ENCODE measurements at regions not wholly inside any gene's neighbourhood (a gene's known extent, or its start where the extent isn't known, plus 50 kb on each side); places are given as distances from the start of the nearest gene placed in this dataset.
A peak's percentile ranks its signal among the peaks of the same experiment; 100 is the strongest.

DNA sequence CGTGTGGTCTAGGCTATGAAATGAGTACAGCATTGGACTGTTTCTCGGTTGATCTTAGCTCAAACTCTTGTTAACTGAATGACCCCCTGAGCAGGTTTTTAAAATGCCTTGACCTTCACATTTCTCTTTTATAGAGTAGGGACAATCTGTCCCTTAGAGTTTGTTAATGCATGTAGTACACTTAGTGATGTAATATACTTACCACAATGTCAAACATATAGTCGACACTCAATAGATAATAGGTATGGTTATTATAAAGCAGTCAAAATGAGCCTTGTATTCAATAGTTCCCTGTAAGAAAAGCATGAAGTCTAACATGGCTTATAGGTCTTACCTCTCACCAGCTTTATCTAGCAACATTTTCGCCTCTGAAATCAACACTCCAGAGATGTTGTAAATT is 161.0 kb upstream of the RUNX1 start:
- DNase-seq (no peak), ATAC-seq (no peak)
- peaks cover 7% of the 10 kb centered on the region for H3K4me1 ChIP-seq
- no peaks in the 10 kb centered on the region for H3K36me3 ChIP-seq
- no peak overlapping the region for H3K4me3 ChIP-seq
- intact Hi-C loops (cut with DNase I) = no loop called here
- no peaks in the 10 kb centered on the region for H3K27me3 ChIP-seq
- no peak overlapping the region for H3K27ac ChIP-seq
- TF ChIP-seq, protein P1, sequence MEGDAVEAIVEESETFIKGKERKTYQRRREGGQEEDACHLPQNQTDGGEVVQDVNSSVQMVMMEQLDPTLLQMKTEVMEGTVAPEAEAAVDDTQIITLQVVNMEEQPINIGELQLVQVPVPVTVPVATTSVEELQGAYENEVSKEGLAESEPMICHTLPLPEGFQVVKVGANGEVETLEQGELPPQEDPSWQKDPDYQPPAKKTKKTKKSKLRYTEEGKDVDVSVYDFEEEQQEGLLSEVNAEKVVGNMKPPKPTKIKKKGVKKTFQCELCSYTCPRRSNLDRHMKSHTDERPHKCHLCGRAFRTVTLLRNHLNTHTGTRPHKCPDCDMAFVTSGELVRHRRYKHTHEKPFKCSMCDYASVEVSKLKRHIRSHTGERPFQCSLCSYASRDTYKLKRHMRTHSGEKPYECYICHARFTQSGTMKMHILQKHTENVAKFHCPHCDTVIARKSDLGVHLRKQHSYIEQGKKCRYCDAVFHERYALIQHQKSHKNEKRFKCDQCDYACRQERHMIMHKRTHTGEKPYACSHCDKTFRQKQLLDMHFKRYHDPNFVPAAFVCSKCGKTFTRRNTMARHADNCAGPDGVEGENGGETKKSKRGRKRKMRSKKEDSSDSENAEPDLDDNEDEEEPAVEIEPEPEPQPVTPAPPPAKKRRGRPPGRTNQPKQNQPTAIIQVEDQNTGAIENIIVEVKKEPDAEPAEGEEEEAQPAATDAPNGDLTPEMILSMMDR (IDR thresholded peaks at IDR 0.05) = no peak
- no peaks in the 10 kb centered on the region for H3K9me3 ChIP-seq

DNA sequence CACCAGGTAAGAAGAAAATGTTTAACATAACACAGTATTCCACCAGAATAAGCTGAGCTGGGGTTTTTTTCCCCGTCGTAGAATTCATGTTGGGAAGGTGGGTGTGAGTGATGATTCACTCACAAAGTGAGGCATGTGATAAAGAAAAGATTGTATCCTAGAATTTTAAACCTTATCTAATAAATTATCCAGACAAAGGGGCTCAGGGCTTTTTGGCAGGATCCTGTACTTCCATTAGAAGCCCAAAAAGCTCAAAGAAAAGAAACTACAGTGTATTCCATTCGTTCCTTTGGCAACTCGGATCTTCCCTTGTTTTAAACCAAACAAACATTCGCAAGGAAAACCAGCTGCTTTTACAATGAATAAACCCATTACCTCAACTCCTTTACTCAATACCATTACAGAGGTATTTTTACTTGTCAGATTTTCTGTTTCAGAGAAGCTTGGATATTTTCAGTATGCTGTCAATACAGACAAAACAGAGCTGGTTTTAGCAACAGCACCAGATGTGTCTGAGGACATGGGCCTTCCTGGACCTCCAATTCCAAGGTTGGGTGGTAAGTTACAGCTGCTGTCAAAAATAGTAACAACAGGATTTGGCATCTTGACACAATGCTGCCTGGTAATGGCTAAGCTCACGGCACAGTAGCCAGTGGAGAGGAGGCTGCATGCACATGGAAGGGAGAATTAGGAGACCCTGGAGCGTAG is 159.9 kb upstream of the RUNX1 start:
- intact Hi-C loops (cut with DNase I) = no loop called here
- TF ChIP-seq, protein P1 (IDR thresholded peaks at IDR 0.05) = no peak
- Histone ChIP-seq H3K4me1 (peaks cover 7% of the 10 kb centered on the region), H3K27me3 (no peaks in the 10 kb centered on the region), H3K4me3 (no peak overlapping the region), H3K27ac (no peak overlapping the region), H3K9me3 (no peaks in the 10 kb centered on the region), H3K36me3 (no peaks in the 10 kb centered on the region)
- DNase-seq = no peak
- ATAC-seq = no peak

DNA sequence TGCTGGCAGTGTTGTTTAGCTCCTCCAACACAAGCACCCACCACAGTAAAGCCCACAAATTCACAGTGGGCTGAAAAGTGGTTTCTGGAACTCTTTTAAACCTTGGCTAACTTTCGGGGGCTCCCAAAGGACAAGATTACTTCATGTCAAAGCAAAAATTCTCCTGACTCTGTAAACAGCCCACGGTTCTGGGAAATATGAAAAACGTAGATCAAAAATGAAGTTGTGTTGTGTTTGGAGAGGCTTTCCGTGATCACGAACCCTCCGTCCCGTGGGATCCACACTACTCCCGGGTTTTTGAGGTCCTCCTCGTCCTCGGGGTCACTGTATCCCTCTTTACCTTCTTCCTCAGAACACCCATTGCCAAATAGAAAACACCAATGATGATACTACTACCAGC is 159.0 kb upstream of the RUNX1 start:
- intact Hi-C loops (cut with DNase I) = no loop called here
- no peak for ATAC-seq
- Histone ChIP-seq H3K9me3 (no peaks in the 10 kb centered on the region), H3K27me3 (no peaks in the 10 kb centered on the region), H3K4me3 (no peak overlapping the region), H3K4me1 (peaks cover 7% of the 10 kb centered on the region), H3K27ac (no peak overlapping the region), H3K36me3 (no peaks in the 10 kb centered on the region)
- no peak for DNase-seq
- TF ChIP-seq, protein P1 (IDR thresholded peaks at IDR 0.05) = no peak

DNA sequence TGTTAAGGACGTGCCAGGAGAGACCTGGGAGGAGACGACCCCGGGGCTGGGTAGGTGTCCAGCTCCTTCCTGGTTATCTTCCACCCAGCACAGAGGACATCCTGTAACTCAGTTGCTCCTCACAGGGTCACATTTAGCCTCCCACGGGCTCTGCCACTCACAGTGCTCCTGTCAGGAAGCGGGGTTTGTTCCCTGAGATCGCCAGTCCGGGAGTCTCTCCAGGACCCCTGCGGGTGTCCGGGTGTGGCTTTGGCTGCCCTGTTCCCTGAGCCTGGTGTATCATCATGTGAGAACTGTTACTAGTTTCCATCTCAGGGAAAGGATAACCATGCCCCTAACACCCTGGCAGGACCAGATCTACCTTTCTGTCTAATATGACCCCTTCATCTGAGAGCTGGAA is 158.2 kb upstream of the RUNX1 start:
- TF ChIP-seq, protein P1 (IDR thresholded peaks at IDR 0.05) = no peak
- intact Hi-C loops (cut with DNase I) = no loop called here
- H3K36me3 ChIP-seq = no peaks in the 10 kb centered on the region
- H3K9me3 ChIP-seq = no peaks in the 10 kb centered on the region
- no peak overlapping the region for H3K27ac ChIP-seq
- DNase-seq (no peak), ATAC-seq (no peak)
- peaks cover 7% of the 10 kb centered on the region for H3K4me1 ChIP-seq
- H3K27me3 ChIP-seq = no peaks in the 10 kb centered on the region
- H3K4me3 ChIP-seq = no peak overlapping the region

DNA sequence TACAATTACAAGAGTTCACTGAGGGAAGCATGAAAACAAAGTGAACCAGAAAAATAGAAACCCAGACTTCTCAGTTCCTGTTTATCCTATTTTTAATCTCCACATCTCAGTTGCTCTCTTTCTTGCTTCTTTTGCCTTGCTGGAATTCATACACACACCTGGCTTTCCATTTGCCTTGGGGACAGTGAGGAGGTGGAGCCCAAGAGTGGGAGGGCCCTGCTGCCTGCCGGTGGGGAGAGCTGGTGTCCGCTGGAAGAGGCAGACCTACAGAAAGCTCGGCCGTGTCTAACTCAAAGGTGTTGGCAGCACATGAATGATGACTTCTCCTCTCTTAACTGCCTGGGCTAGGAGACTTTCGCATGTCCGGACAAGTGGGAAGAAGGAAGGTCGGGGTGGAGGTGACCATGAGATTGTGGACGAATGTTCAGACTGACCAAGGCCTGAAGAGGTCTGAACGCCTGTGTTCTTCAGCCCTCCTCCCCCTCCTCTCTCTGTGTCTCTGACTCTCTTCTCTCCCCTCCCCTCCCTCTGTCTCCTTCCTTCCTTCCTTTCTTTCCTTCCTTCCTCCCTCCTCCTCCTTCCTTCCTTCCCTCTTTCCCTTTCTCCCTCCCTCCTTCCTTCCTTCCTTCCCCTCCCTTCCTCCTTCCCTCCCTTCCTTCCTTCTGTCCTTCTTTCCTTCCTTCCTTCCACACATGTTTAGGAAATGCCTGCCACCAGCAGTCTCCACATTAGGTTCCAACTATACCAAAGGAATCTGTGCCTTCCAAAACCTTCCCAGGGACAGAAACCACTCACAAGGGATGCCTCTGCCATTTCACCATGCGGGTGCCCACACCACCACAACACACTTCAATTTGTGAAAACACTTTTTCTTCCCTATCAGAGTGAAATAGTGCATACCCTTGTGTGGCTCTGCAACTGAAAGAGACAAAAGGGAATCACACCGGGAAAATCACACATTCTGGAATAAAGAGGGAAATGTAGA is 157.3 kb upstream of the RUNX1 start:
- ATAC-seq (peak; percentile 38), DNase-seq (no peak)
- H3K4me1 ChIP-seq = peaks cover 7% of the 10 kb centered on the region
- intact Hi-C loops (cut with DNase I) = no loop called here
- TF ChIP-seq, protein P1 (IDR thresholded peaks at IDR 0.05) = no peak
- no peaks in the 10 kb centered on the region for H3K27me3 ChIP-seq
- H3K36me3 ChIP-seq = no peaks in the 10 kb centered on the region
- no peak overlapping the region for H3K4me3 ChIP-seq
- no peaks in the 10 kb centered on the region for H3K9me3 ChIP-seq
- no peak overlapping the region for H3K27ac ChIP-seq

Data from upper lobe of right lung (tissue), 1 donor.